B cell (primary cell): ENCODE measurements at regions not wholly inside any gene's neighbourhood (a gene's known extent, or its start where the extent isn't known, plus 50 kb on each side); places are given as distances from the start of the nearest gene placed in this dataset.

Experiments used
- ATAC-seq: fragments of 200-7000 bp; cut with Tn5 transposase; one replicate; pipeline ENCODE4 v1.10.0; 2021; ENCODE audit warnings: low read depth, mild to moderate bottlenecking, moderate number of reproducible peaks, moderate library complexity
- CTCF ChIA-PET: fragments of 350-600 bp; sonication (Branson Sonifier 250); formaldehyde crosslinking; loops from one replicate; lab custom pipeline; 2021; ENCODE audit warnings: antibody characterized with exemption, inconsistent platforms; lab: Charles Lee
- POLR2A ChIA-PET: fragments of 350-600 bp; sonication (Branson Sonifier 250); formaldehyde crosslinking; loops from one replicate; lab custom pipeline; 2021; ENCODE audit warnings: antibody characterized with exemption; lab: Charles Lee
- DNase-seq: peaks from one replicate; pipeline ENCODE4 v3.0.0; 2013
- H2AFZ ChIP-seq: 2 replicates; pipeline ENCODE4 v1.6.1; 2012; ENCODE audit warnings: mild to moderate bottlenecking, low read depth, low read length; ENCODE audit not compliant: insufficient read depth, poor library complexity, severe bottlenecking
- H3K27ac ChIP-seq, 2 donors: 1 replicate in 1 of 2; 2 replicates in 1 of 2; pipeline ENCODE4 v1.5.1; 2012 to 2013; ENCODE audit warnings: low read length in 2 of 2, mild to moderate bottlenecking in 2 of 2, moderate library complexity in 1 of 2
- H3K27me3 ChIP-seq, 4 experiments: fragments of 200-600 bp in 1 of 4; sonication (generic) in 1 of 4; replicated peaks in 1 of 4; 1 replicate in 2 of 4; 2 replicates in 2 of 4; pipeline versions ENCODE4 v1.6.1 to v1.7.0; 2013 to 2016; ENCODE audit warnings: low read length in 3 of 4, mild to moderate bottlenecking in 2 of 4, mixed read lengths in 1 of 4, moderate library complexity in 1 of 4; ENCODE audit not compliant: insufficient read depth in 4 of 4, control insufficient read depth in 3 of 4; ENCODE audit errors: control extremely low read depth in 1 of 4
- H3K36me3 ChIP-seq, 2 experiments: replicated peaks in 1 of 2; 1 replicate in 1 of 2; 2 replicates in 1 of 2; pipeline versions ENCODE4 v1.6.1 to v1.7.1; 2013; ENCODE audit warnings: low read length in 1 of 2; ENCODE audit not compliant: insufficient read depth in 2 of 2, control insufficient read depth in 1 of 2; ENCODE audit errors: control extremely low read depth in 1 of 2, extremely low read depth in 1 of 2
- H3K4me1 ChIP-seq, 2 donors: fragments of 200-600 bp in 1 of 2; sonication (generic) in 1 of 2; 1 replicate in 1 of 2; 2 replicates in 1 of 2; pipeline versions ENCODE4 v1.5.1 to v1.6.1; 2013 to 2017; ENCODE audit warnings: low read length in 2 of 2; ENCODE audit not compliant: control insufficient read depth in 2 of 2, insufficient read depth in 2 of 2
- H3K4me2 ChIP-seq: replicated peaks from 2 replicates; pipeline ENCODE3; 2012; ENCODE audit warnings: mild to moderate bottlenecking, low read depth, low read length; ENCODE audit not compliant: poor library complexity, severe bottlenecking
- H3K4me3 ChIP-seq, 5 experiments: fragments of 200-600 bp in 1 of 5; sonication (generic) in 1 of 5; 1 replicate in 3 of 5; 2 replicates in 2 of 5; pipeline versions ENCODE4 v1.5.1 to v1.7.0; 2011 to 2016; ENCODE audit warnings: low read length in 4 of 5, mild to moderate bottlenecking in 4 of 5, low read depth in 2 of 5, control low read depth in 1 of 5, moderate library complexity in 1 of 5; ENCODE audit not compliant: insufficient read depth in 1 of 5; ENCODE audit errors: control extremely low read depth in 1 of 5, extremely low read depth in 1 of 5
- H3K79me2 ChIP-seq: fragments of 200-600 bp; sonication (generic); one replicate; pipeline ENCODE4 v1.6.0; 2016; ENCODE audit warnings: low read length; ENCODE audit not compliant: control insufficient read depth, insufficient read depth
- H3K9ac ChIP-seq: fragments of 200-600 bp; sonication (generic); 2 replicates; pipeline ENCODE4 v1.6.1; 2017; ENCODE audit warnings: mild to moderate bottlenecking, low read length, moderate library complexity
- H3K9me3 ChIP-seq, 3 donors: one replicate each; pipeline versions ENCODE4 v1.6.1 to v1.7.1; 2013; ENCODE audit warnings: low read length in 2 of 3; ENCODE audit not compliant: control insufficient read depth in 2 of 3, insufficient read depth in 1 of 3; ENCODE audit errors: control extremely low read depth in 1 of 3
- H4K20me1 ChIP-seq: 2 replicates; pipeline ENCODE4 v1.6.0; 2012; ENCODE audit warnings: mild to moderate bottlenecking, low read length; ENCODE audit not compliant: insufficient read depth, control insufficient read depth, poor library complexity, severe bottlenecking
- H3K27ac Mint-ChIP-seq: one replicate; pipeline ENCODE4 v1.8.0; 2021; ENCODE audit warnings: mixed read lengths
- H3K27me3 Mint-ChIP-seq: one replicate; pipeline ENCODE4 v1.8.0; 2021; ENCODE audit warnings: mixed read lengths
- H3K4me1 Mint-ChIP-seq: one replicate; pipeline ENCODE4 v1.8.0; 2021; ENCODE audit warnings: mixed read lengths
- H3K4me3 Mint-ChIP-seq: one replicate; pipeline ENCODE4 v1.8.0; 2021; ENCODE audit warnings: mixed read lengths
- H3K9me3 Mint-ChIP-seq: one replicate; pipeline ENCODE4 v1.8.0; 2022; ENCODE audit warnings: mixed read lengths; ENCODE audit not compliant: insufficient read depth
- EZH2 ChIP-seq: IDR thresholded peaks from 2 replicates; pipeline ENCODE4 v1.6.1; 2012; ENCODE audit warnings: borderline replicate concordance, low read depth, mild to moderate bottlenecking, moderate library complexity, low read length; ENCODE audit not compliant: insufficient read depth, poor library complexity, severe bottlenecking
- WGBS: methylation state at CpG from one replicate; pipeline ENCODE4 v1.1.5; 2013; ENCODE audit warnings: missing lambda C conversion rate; ENCODE audit not compliant: insufficient coverage; 5-methylcytosine and 5-hydroxymethylcytosine counted together
- intact Hi-C: fragments of 100-400 bp; cut with micrococcal nuclease; formaldehyde crosslinking; loops from one replicate; pipeline ENCODE4 v1.10.0; 2022
- TF ChIP-seq, protein P1 (sequence below): fragments of 200-600 bp; IDR thresholded peaks from one replicate; pipeline ENCODE4 v1.8.0; 2022; ENCODE audit warnings: antibody characterized with exemption, mild to moderate bottlenecking

DNA sequence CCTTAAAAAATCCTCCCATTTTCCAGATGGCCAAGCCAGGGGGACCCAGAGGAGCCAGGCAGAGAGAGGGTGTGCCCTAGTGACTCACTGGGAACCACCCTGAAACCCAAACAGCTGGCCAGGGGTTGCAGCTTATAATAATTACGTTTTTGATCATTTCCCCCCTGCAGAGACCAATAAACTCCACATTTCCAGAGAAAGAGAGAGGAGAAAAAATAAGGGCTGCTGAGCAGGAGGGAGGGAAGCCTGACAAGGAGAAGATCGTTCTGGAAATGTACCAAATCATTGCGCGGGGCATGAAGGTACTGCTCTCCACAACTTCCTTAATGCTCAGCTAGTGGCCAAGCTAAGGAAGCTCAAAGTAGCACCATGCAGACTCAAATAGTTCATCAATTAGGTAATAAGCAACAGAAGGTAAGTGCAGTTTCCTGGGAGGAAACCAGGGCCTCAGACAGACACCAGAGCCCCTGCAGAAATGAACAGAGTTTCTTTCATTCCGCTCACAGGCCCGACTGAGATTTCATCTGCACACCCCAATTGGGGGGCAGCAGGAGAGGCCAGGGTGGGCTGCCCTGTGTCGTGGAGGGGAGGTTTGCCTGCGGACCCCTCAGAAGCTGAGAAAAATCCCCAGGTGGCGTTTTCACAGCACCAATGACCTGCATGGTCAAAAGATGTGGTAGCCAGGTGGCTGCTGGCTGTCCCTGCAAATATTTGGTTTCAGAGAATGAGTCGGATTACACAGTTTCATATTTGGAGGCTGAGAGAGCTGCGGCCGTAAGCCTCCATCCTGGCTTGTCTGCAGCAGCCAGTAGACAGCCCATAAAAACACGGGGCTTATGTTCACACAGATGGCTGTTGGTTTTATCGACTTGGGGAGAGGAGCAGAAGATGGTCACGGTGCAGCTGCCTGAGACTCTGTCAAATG lies 153.2 kb upstream of the LYZL2 start:
- H3K4me2 ChIP-seq, result no peak overlapping the region
- ATAC-seq (no peak), DNase-seq (no peak)
- no peaks in the 10 kb centered on the region for H3K9me3 ChIP-seq
- intact Hi-C loops, result loop anchor here (5.0 kb wide), 1 partner anchor 95 kb away; no protein-coding TSS in a partner anchor
- peaks cover 0 to 16% of the 10 kb centered on the region in 2 donors for H3K4me1 ChIP-seq
- Mint-ChIP-seq H3K4me3 (no peak overlapping the region), H3K27me3 (peaks cover 12% of the 10 kb centered on the region), H3K4me1 (peaks cover 11% of the 10 kb centered on the region), H3K9me3 (no peaks in the 10 kb centered on the region), H3K27ac (no peak overlapping the region)
- no peaks in the 10 kb centered on the region for H3K79me2 ChIP-seq
- WGBS, result 52% methylated on average over 12 of the region's 15 CpGs
- H4K20me1 ChIP-seq, result no peaks in the 10 kb centered on the region
- H2AFZ ChIP-seq, result peak overlapping the region; percentile 97
- H3K27ac ChIP-seq, result no peak overlapping the region
- H3K36me3 ChIP-seq, result no peaks in the 10 kb centered on the region
- ChIA-PET POLR2A (no interaction called here), CTCF (interaction anchor here (0.8 to 4.6 kb wide), 11 partner anchors 11 to 1030 kb away, joined by 3 to 90 read pairs (median 4); no protein-coding TSS in a partner anchor)
- no peak overlapping the region for H3K4me3 ChIP-seq
- TF ChIP-seq EZH2, result no peak
- TF ChIP-seq, protein P1, sequence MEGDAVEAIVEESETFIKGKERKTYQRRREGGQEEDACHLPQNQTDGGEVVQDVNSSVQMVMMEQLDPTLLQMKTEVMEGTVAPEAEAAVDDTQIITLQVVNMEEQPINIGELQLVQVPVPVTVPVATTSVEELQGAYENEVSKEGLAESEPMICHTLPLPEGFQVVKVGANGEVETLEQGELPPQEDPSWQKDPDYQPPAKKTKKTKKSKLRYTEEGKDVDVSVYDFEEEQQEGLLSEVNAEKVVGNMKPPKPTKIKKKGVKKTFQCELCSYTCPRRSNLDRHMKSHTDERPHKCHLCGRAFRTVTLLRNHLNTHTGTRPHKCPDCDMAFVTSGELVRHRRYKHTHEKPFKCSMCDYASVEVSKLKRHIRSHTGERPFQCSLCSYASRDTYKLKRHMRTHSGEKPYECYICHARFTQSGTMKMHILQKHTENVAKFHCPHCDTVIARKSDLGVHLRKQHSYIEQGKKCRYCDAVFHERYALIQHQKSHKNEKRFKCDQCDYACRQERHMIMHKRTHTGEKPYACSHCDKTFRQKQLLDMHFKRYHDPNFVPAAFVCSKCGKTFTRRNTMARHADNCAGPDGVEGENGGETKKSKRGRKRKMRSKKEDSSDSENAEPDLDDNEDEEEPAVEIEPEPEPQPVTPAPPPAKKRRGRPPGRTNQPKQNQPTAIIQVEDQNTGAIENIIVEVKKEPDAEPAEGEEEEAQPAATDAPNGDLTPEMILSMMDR, result no peak
- no peak overlapping the region for H3K9ac ChIP-seq
- peaks cover 0 to 16% (median 4%) of the 10 kb centered on the region in 4 experiments for H3K27me3 ChIP-seq

DNA sequence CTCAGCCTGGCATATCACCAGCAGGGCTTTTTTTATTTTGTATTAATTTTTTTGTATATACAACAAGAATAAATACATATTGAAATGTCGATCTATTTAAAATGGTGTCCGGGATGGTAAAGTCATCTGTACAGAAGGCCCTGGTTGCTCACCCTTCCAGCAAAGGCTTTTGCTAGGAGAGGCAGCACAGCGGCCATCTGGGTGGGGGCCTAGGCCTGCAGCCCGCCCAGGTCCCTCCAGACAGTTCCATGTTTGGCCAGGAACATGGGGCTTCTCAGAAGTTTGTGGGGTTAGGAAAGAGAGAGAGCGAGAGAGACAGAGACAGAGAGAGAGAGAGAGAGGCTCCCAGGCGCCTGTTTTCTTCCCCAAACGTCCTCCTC lies 152.6 kb upstream of the LYZL2 start:
- Histone ChIP-seq H3K4me1 (peaks cover 0 to 16% of the 10 kb centered on the region in 2 donors), H3K79me2 (no peaks in the 10 kb centered on the region), H4K20me1 (no peaks in the 10 kb centered on the region), H3K4me3 (no peak overlapping the region), H3K9ac (no peak overlapping the region), H3K27ac (no peak overlapping the region), H2AFZ (peak overlapping the region; percentile 42), H3K27me3 (peaks cover 0 to 16% (median 4%) of the 10 kb centered on the region in 4 experiments), H3K4me2 (no peak overlapping the region), H3K36me3 (no peaks in the 10 kb centered on the region), H3K9me3 (no peaks in the 10 kb centered on the region)
- H3K27ac Mint-ChIP-seq, result no peak overlapping the region
- WGBS, result 84% methylated on average over 6 of the region's 7 CpGs
- no peak for DNase-seq
- intact Hi-C loops, result loop anchor here (5.0 kb wide), 1 partner anchor 95 kb away; no protein-coding TSS in a partner anchor
- no peak overlapping the region for H3K4me3 Mint-ChIP-seq
- CTCF ChIA-PET, result interaction anchor here (1.1 to 4.6 kb wide), 6 partner anchors 12 to 1028 kb away, joined by 4 to 90 read pairs (median 9); no protein-coding TSS in a partner anchor
- POLR2A ChIA-PET, result no interaction called here
- TF ChIP-seq EZH2, result no peak
- TF ChIP-seq, protein P1, result no peak
- no peaks in the 10 kb centered on the region for H3K9me3 Mint-ChIP-seq
- H3K27me3 Mint-ChIP-seq, result peaks cover 13% of the 10 kb centered on the region
- H3K4me1 Mint-ChIP-seq, result peaks cover 11% of the 10 kb centered on the region
- ATAC-seq, result no peak
